KMS-11 (cell line): ENCODE measurements at regions not wholly inside any gene's neighbourhood (a gene's known extent, or its start where the extent isn't known, plus 50 kb on each side); places are given as distances from the start of the nearest gene placed in this dataset.

Source experiments
- H2AFZ ChIP-seq: fragments of 200-600 bp; sonication (generic); 2 replicates; pipeline ENCODE4 v1.6.1; 2016; ENCODE audit warnings: antibody characterized with exemption, mixed run types, low read depth
- H3K27ac ChIP-seq: fragments of 200-600 bp; sonication (generic); 2 replicates; pipeline ENCODE4 v1.6.1; 2016; ENCODE audit warnings: mild to moderate bottlenecking, mixed run types
- H3K27me3 ChIP-seq: fragments of 200-600 bp; sonication (generic); 2 replicates; pipeline ENCODE4 v1.6.1; 2017; ENCODE audit warnings: mild to moderate bottlenecking, low read depth, mixed run types, moderate library complexity; ENCODE audit not compliant: insufficient read depth
- H3K36me3 ChIP-seq: fragments of 200-600 bp; sonication (generic); 2 replicates; pipeline ENCODE4 v1.6.1; 2017; ENCODE audit warnings: mild to moderate bottlenecking, mixed run types; ENCODE audit not compliant: insufficient read depth
- H3K4me1 ChIP-seq: fragments of 200-600 bp; sonication (generic); 2 replicates; pipeline ENCODE4 v1.6.1; 2016; ENCODE audit warnings: mild to moderate bottlenecking, low read depth, mixed run types; ENCODE audit not compliant: poor library complexity, severe bottlenecking
- H3K4me2 ChIP-seq: fragments of 200-600 bp; sonication (generic); 2 replicates; pipeline ENCODE4 v1.7.0; 2016; ENCODE audit warnings: mild to moderate bottlenecking, mixed run types
- H3K4me3 ChIP-seq: fragments of 200-600 bp; sonication (generic); IDR thresholded peaks from 2 replicates; pipeline ENCODE4 v1.6.1; 2017; ENCODE audit warnings: low read depth, low read length, mixed read lengths; ENCODE audit not compliant: insufficient read depth
- H3K79me2 ChIP-seq: fragments of 200-600 bp; sonication (generic); 2 replicates; pipeline ENCODE4 v1.6.1; 2016; ENCODE audit warnings: low read depth, mixed run types; ENCODE audit not compliant: insufficient read depth
- H3K9ac ChIP-seq: fragments of 200-600 bp; sonication (generic); 2 replicates; pipeline ENCODE4 v1.6.1; 2016; ENCODE audit warnings: mild to moderate bottlenecking, mixed run types
- H4K20me1 ChIP-seq: fragments of 200-600 bp; sonication (generic); 2 replicates; pipeline ENCODE4 v1.6.1; 2016; ENCODE audit warnings: mild to moderate bottlenecking, mixed run types; ENCODE audit not compliant: insufficient read depth
- TF ChIP-seq, protein P1 (sequence below): fragments of 200-600 bp; sonication (generic); conservative IDR thresholded peaks from 2 replicates; pipeline ENCODE4 v1.6.1; 2017; ENCODE audit warnings: low read depth, mild to moderate bottlenecking, antibody characterized with exemption, low read length, moderate library complexity, mixed read lengths

- Histone ChIP-seq H3K27ac (no peak overlapping the region), H3K36me3 (no peaks in the 10 kb centered on the region), H4K20me1 (no peaks in the 10 kb centered on the region), H3K79me2 (no peaks in the 10 kb centered on the region), H3K27me3 (no peaks in the 10 kb centered on the region), H2AFZ (no peak overlapping the region), H3K4me3 (no peak overlapping the region), H3K9ac (no peak overlapping the region), H3K4me1 (no peaks in the 10 kb centered on the region), H3K4me2 (no peak overlapping the region)
- TF ChIP-seq, protein P1, sequence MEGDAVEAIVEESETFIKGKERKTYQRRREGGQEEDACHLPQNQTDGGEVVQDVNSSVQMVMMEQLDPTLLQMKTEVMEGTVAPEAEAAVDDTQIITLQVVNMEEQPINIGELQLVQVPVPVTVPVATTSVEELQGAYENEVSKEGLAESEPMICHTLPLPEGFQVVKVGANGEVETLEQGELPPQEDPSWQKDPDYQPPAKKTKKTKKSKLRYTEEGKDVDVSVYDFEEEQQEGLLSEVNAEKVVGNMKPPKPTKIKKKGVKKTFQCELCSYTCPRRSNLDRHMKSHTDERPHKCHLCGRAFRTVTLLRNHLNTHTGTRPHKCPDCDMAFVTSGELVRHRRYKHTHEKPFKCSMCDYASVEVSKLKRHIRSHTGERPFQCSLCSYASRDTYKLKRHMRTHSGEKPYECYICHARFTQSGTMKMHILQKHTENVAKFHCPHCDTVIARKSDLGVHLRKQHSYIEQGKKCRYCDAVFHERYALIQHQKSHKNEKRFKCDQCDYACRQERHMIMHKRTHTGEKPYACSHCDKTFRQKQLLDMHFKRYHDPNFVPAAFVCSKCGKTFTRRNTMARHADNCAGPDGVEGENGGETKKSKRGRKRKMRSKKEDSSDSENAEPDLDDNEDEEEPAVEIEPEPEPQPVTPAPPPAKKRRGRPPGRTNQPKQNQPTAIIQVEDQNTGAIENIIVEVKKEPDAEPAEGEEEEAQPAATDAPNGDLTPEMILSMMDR: no peak
Measured at GRCh38 chr5:82713811-82714210, 363.4 kb downstream of the TMEM167A start.

GRCh38 chr5:82707741-82708140 lies 369.5 kb downstream of the TMEM167A start:
- Histone ChIP-seq H3K79me2 (no peaks in the 10 kb centered on the region), H2AFZ (no peak overlapping the region), H4K20me1 (no peaks in the 10 kb centered on the region), H3K9ac (no peak overlapping the region), H3K4me1 (no peaks in the 10 kb centered on the region), H3K27ac (no peak overlapping the region), H3K27me3 (no peaks in the 10 kb centered on the region), H3K36me3 (no peaks in the 10 kb centered on the region), H3K4me2 (no peak overlapping the region), H3K4me3 (no peak overlapping the region)
- TF ChIP-seq, protein P1: no peak

- Histone ChIP-seq H3K79me2 (no peaks in the 10 kb centered on the region), H3K4me2 (no peak overlapping the region), H3K4me1 (no peaks in the 10 kb centered on the region), H3K27me3 (no peaks in the 10 kb centered on the region), H2AFZ (no peak overlapping the region), H3K9ac (no peak overlapping the region), H3K36me3 (no peaks in the 10 kb centered on the region), H3K27ac (no peak overlapping the region), H3K4me3 (no peak overlapping the region), H4K20me1 (no peaks in the 10 kb centered on the region)
- TF ChIP-seq, protein P1: no peak
Measured at GRCh38 chr5:82704381-82704780, 372.8 kb downstream of the TMEM167A start.

DNA sequence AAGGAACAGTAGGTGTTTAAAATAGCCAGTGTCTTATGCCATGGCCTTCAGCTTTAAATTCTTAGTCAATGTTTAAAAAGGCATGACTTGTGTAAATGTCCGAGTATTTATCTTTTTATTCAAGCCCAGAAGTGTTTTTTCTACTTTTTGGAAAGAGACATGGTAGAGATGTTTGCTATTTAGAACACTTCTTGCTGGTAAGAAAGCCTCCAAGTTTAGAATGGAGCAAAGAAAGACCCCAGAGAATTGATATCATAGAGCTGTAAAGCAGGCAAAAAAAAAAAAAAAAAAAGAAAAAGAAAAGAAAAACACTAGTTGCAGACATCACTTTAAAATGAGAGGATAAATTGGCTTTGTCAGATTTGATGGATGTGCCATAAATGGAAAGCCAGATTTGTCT lies 375.1 kb downstream of the TMEM167A start:
- Histone ChIP-seq H3K4me1 (no peaks in the 10 kb centered on the region), H3K79me2 (no peaks in the 10 kb centered on the region), H3K27ac (no peak overlapping the region), H3K27me3 (no peaks in the 10 kb centered on the region), H3K4me2 (no peak overlapping the region), H3K4me3 (no peak overlapping the region), H4K20me1 (no peaks in the 10 kb centered on the region), H2AFZ (no peak overlapping the region), H3K9ac (no peak overlapping the region), H3K36me3 (no peaks in the 10 kb centered on the region)
- TF ChIP-seq, protein P1: no peak
